ENCODE measurements at regions not wholly inside any gene's neighbourhood (a gene's known extent, or its start where the extent isn't known, plus 50 kb on each side); places are given as distances from the start of the nearest gene placed in this dataset.

DNA sequence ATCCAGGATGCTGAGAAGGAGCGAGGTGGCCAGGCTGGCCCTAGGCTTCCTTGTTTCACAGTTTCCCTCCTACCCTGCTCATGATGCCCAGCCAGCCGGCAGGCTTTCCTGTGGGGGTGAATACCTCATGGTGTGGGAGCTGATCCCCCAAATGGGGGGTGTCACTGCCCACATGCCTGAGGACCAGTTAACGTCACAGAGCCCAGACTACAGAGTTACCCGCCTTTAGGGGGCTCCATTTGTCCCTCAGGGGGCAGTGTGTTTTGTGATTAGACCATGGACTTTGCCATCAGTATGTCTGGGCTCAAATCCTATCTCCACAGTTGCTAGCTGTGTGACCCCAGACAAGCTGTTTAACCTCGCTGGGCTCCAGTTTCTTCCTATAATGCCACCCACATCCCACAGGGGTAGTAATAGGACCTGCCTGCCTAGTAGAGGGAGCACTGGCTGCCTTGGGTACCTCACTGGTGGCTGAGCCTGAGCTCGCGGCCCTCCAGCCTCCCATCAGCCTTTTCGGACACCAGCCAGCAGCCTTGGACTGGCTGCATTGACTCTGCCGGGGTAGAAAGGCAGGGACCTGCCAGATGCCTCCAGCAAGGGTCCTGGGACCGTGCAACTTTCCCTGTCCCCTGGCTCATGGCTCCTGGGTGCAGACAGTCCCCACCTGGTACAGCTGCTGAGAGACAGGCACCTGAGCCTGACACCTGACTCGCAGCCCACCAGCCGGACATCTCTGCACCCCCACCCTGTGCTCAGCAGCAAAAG is 87.5 kb upstream of the GSE1 start:
- Histone ChIP-seq H4K20me1 (ENCODE audit: insufficient read depth) (no peaks in the 10 kb centered on the region), H3K4me3 (ENCODE audit: low read length) (no peak overlapping the region), H3F3A (ENCODE audit: insufficient read depth, low read length, poor library complexity, severe bottlenecking) (no peaks in the 10 kb centered on the region), H3K27me3 (ENCODE audit: insufficient read depth, low read depth, low read length) (no peaks in the 10 kb centered on the region), H3K36me3 (ENCODE audit: insufficient read depth, low read length) (no peaks in the 10 kb centered on the region), H3K4me2 (ENCODE audit: low read length) (no peak overlapping the region), H3K9me3 (ENCODE audit: low read length) (no peaks in the 10 kb centered on the region), H3K27ac (ENCODE audit: low read length) (no peak overlapping the region), H3K9ac (ENCODE audit: low read length) (no peak overlapping the region), H3K79me2 (replicated peaks; ENCODE audit: insufficient read depth, low read length) (no peaks in the 10 kb centered on the region), H3K9me2 (ENCODE audit: insufficient read depth, low read length) (no peaks in the 10 kb centered on the region), H2AFZ (ENCODE audit: low read depth, low read length) (no peak overlapping the region)
- TF ChIP-seq EZH2 (IDR thresholded peaks at IDR 0.05; ENCODE audit: borderline replicate concordance, insufficient read depth, low read length, poor library complexity, severe bottlenecking) (no peak), RAD21 (conservative IDR thresholded peaks at IDR 0.05) (no peak), TAF1 (IDR thresholded peaks at IDR 0.05; ENCODE audit: low read depth) (no peak)

DNA sequence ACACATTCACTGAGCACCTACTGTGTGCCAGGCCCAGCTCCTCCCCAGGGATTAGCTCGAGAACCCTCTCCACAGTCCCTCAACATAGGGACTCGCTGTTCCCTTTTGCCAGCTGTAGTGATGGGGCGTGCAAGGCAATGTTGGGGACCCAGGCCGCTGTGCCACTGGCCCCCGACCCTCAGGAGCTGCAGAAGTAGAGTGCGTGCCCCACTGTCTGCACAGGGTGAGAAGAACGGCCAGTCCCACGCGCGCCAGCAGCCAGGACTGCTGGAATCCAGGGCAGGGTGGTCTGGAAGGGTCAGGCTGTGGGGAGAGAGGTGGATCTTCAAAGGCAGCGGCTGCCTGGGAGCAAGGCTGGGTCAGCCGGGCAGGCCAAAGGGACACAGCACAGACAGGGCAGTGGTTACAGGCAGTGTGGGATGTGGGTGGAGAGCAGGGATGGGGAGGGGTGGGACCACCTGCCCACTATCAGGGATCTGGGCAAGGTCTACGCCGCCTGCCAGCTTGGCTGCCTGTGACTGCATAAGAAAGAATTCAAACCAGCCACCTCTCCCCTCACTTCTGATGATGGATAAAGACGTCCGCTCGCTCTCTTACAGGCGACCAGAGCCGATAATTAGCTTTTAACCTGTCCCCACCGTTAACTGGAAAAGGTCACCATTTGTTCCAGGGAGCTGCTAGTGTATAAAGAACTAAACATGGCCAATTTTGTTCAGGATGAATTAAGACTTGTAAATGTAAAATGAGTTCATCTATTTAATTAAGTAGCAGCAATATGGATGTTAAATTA is 86.7 kb upstream of the GSE1 start:
- H3K9me3 ChIP-seq (ENCODE audit: low read length) = no peaks in the 10 kb centered on the region
- no peak overlapping the region for H3K4me2 ChIP-seq (ENCODE audit: low read length)
- H3F3A ChIP-seq (ENCODE audit: insufficient read depth, low read length, poor library complexity, severe bottlenecking) = no peaks in the 10 kb centered on the region
- H3K4me3 ChIP-seq (ENCODE audit: low read length) = no peak overlapping the region
- H2AFZ ChIP-seq (ENCODE audit: low read depth, low read length) = no peak overlapping the region
- H3K9ac ChIP-seq (ENCODE audit: low read length) = no peak overlapping the region
- no peaks in the 10 kb centered on the region for H3K27me3 ChIP-seq (ENCODE audit: insufficient read depth, low read depth, low read length)
- no peaks in the 10 kb centered on the region for H3K9me2 ChIP-seq (ENCODE audit: insufficient read depth, low read length)
- TF ChIP-seq, protein P1, sequence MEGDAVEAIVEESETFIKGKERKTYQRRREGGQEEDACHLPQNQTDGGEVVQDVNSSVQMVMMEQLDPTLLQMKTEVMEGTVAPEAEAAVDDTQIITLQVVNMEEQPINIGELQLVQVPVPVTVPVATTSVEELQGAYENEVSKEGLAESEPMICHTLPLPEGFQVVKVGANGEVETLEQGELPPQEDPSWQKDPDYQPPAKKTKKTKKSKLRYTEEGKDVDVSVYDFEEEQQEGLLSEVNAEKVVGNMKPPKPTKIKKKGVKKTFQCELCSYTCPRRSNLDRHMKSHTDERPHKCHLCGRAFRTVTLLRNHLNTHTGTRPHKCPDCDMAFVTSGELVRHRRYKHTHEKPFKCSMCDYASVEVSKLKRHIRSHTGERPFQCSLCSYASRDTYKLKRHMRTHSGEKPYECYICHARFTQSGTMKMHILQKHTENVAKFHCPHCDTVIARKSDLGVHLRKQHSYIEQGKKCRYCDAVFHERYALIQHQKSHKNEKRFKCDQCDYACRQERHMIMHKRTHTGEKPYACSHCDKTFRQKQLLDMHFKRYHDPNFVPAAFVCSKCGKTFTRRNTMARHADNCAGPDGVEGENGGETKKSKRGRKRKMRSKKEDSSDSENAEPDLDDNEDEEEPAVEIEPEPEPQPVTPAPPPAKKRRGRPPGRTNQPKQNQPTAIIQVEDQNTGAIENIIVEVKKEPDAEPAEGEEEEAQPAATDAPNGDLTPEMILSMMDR (IDR thresholded peaks at IDR 0.05; ENCODE audit: poor library complexity, severe bottlenecking) = no peak
- TF ChIP-seq EP300 (conservative IDR thresholded peaks at IDR 0.05; ENCODE audit: poor library complexity, severe bottlenecking) (no peak), RAD21 (conservative IDR thresholded peaks at IDR 0.05) (no peak), REST (IDR thresholded peaks at IDR 0.05; ENCODE audit: borderline replicate concordance) (no peak)
- H4K20me1 ChIP-seq (ENCODE audit: insufficient read depth) = no peaks in the 10 kb centered on the region
- H3K36me3 ChIP-seq (ENCODE audit: insufficient read depth, low read length) = no peaks in the 10 kb centered on the region
- H3K27ac ChIP-seq (ENCODE audit: low read length) = no peak overlapping the region
- H3K79me2 ChIP-seq (replicated peaks; ENCODE audit: insufficient read depth, low read length) = no peaks in the 10 kb centered on the region
